Esophagus muscularis mucosa (tissue), 3 donors: ENCODE measurements at regions not wholly inside any gene's neighbourhood (a gene's known extent, or its start where the extent isn't known, plus 50 kb on each side); places are given as distances from the start of the nearest gene placed in this dataset.
"Not testable (repeated sequence)": the region's sequence is repeated elsewhere in the genome, so short reads cannot be mapped to it uniquely, and the experiment has no call there.

Experiments used
- POLR2A ChIP-seq: fragments of 450-650 bp; IDR thresholded peaks from one replicate; pipeline ENCODE4 v1.6.1; 2017; ENCODE audit warnings: antibody characterized with exemption, moderate library complexity, mild to moderate bottlenecking, low read depth
- POLR2AphosphoS5 ChIP-seq, 2 donors: sonication (generic); formaldehyde crosslinking; IDR thresholded peaks; one replicate each; pipeline ENCODE4 v1.6.1; 2017; ENCODE audit warnings: antibody characterized with exemption in 2 of 2
- TF ChIP-seq, protein P1 (sequence below), 3 experiments: fragments of 200-600 bp in 2 of 3; fragments of 450-650 bp in 1 of 3; sonication (generic) in 2 of 3; IDR thresholded peaks; one replicate each; pipeline ENCODE4 v1.5.1; 2017 to 2019; ENCODE audit warnings: antibody characterized with exemption in 3 of 3, mild to moderate bottlenecking in 2 of 3, moderate library complexity in 1 of 3

DNA sequence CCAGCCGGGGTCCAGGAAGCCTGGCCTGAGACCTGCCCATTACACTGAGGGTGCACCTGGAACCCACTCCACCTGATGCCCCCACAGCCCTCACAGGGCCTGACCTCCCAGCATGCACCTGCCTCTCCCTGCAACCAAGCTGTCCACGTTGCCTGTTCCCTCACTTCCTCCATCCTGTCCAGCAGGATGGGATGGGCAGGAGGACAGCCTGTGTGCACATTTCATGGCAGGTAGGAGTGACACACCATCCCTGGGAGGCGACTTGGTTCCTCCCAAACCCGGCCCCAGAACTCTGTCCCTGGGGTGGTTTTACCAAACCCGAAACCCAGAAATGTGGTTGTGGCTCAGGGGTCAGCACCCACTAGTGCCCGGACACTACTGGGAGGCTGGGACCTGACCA lies 203.8 kb upstream of the ZNF519 start:
- TF ChIP-seq, protein P1, sequence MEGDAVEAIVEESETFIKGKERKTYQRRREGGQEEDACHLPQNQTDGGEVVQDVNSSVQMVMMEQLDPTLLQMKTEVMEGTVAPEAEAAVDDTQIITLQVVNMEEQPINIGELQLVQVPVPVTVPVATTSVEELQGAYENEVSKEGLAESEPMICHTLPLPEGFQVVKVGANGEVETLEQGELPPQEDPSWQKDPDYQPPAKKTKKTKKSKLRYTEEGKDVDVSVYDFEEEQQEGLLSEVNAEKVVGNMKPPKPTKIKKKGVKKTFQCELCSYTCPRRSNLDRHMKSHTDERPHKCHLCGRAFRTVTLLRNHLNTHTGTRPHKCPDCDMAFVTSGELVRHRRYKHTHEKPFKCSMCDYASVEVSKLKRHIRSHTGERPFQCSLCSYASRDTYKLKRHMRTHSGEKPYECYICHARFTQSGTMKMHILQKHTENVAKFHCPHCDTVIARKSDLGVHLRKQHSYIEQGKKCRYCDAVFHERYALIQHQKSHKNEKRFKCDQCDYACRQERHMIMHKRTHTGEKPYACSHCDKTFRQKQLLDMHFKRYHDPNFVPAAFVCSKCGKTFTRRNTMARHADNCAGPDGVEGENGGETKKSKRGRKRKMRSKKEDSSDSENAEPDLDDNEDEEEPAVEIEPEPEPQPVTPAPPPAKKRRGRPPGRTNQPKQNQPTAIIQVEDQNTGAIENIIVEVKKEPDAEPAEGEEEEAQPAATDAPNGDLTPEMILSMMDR (IDR thresholded peaks at IDR 0.05): not testable (repeated sequence)
- not testable (repeated sequence) for TF ChIP-seq POLR2A; POLR2AphosphoS5 (IDR thresholded peaks at IDR 0.05)
